ENCODE measurements at regions not wholly inside any gene's neighbourhood (a gene's known extent, or its start where the extent isn't known, plus 50 kb on each side); places are given as distances from the start of the nearest gene placed in this dataset.

DNA sequence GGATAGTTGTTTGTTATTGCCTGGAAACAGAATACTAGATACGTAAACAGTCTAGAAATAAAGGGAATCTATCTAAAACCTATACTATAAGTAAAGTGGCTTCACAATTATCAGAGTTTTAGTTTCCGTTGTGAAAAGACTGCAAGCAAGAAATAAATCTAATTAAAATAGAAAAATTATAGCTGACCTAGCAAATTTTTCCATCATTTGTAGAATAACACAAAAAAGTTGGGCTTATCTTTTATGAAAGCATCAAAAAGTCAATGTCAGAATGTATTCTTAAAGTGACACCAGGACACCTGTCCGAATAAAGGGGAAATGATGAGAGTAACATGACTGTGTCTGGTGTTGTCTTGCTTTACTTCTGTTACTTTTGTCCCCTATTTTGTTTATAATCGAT, 1248.9 kb upstream of the MIR17HG start:
- no peak for TF ChIP-seq EZH2phosphoT487 (IDR thresholded peaks at IDR 0.05)
- TF ChIP-seq, protein P1, sequence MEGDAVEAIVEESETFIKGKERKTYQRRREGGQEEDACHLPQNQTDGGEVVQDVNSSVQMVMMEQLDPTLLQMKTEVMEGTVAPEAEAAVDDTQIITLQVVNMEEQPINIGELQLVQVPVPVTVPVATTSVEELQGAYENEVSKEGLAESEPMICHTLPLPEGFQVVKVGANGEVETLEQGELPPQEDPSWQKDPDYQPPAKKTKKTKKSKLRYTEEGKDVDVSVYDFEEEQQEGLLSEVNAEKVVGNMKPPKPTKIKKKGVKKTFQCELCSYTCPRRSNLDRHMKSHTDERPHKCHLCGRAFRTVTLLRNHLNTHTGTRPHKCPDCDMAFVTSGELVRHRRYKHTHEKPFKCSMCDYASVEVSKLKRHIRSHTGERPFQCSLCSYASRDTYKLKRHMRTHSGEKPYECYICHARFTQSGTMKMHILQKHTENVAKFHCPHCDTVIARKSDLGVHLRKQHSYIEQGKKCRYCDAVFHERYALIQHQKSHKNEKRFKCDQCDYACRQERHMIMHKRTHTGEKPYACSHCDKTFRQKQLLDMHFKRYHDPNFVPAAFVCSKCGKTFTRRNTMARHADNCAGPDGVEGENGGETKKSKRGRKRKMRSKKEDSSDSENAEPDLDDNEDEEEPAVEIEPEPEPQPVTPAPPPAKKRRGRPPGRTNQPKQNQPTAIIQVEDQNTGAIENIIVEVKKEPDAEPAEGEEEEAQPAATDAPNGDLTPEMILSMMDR (IDR thresholded peaks at IDR 0.05), result no peak

Measured in neural progenitor cell (in vitro differentiated cells).